ENCODE measurements at regions not wholly inside any gene's neighbourhood (a gene's known extent, or its start where the extent isn't known, plus 50 kb on each side); places are given as distances from the start of the nearest gene placed in this dataset.

GRCh38 chr5:2629045-2629444 lies 122.4 kb downstream of the IRX2 start:
- TF ChIP-seq CTCF (IDR thresholded peaks at IDR 0.05): no peak
- TF ChIP-seq POLR2A (IDR thresholded peaks at IDR 0.05): no peak

Data from lower leg skin (tissue), 3 donors.